Liver (tissue), 3 donors: ENCODE measurements at regions not wholly inside any gene's neighbourhood (a gene's known extent, or its start where the extent isn't known, plus 50 kb on each side); places are given as distances from the start of the nearest gene placed in this dataset.

Source experiments
- TAF1 ChIP-seq: conservative IDR thresholded peaks from 2 replicates; pipeline ENCODE4 v1.6.1; 2016; ENCODE audit warnings: antibody characterized with exemption, mild to moderate bottlenecking
- TF ChIP-seq, protein P1 (sequence below): fragments of 150-350 bp; IDR thresholded peaks from 2 replicates; pipeline ENCODE4 v1.5.1; 2017; ENCODE audit warnings: improper control_type of control experiment, low read depth, low read length; ENCODE audit not compliant: missing input control
- TF ChIP-seq, protein P2 (sequence below): IDR thresholded peaks from 2 replicates; pipeline ENCODE4 v1.6.1; 2016; ENCODE audit warnings: antibody characterized with exemption, mild to moderate bottlenecking
- donor health status: healthy.
- donor health status: healthy.

DNA sequence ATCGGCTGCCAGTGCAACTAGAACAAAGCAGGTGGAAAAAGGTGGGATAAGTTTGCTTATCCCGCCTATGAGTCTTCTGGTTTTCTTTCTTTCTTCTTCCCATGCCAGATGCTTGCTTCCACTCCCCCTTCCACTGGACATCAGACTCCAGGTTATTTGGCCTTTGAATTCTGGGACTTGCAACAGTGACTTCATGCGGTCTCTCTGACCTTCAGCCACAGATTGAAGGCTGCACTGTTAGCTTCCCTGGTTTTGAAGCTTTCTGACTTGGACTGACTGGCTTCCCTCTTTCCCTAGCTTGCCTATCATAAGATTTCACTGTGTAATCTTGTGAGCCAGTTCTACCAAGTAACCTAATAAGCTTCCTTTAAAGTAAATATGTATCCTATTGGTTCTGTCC is 878.4 kb upstream of the GJE1 start:
- TF ChIP-seq TAF1: no peak
- TF ChIP-seq, protein P1, sequence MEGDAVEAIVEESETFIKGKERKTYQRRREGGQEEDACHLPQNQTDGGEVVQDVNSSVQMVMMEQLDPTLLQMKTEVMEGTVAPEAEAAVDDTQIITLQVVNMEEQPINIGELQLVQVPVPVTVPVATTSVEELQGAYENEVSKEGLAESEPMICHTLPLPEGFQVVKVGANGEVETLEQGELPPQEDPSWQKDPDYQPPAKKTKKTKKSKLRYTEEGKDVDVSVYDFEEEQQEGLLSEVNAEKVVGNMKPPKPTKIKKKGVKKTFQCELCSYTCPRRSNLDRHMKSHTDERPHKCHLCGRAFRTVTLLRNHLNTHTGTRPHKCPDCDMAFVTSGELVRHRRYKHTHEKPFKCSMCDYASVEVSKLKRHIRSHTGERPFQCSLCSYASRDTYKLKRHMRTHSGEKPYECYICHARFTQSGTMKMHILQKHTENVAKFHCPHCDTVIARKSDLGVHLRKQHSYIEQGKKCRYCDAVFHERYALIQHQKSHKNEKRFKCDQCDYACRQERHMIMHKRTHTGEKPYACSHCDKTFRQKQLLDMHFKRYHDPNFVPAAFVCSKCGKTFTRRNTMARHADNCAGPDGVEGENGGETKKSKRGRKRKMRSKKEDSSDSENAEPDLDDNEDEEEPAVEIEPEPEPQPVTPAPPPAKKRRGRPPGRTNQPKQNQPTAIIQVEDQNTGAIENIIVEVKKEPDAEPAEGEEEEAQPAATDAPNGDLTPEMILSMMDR: no peak
- TF ChIP-seq, protein P2, sequence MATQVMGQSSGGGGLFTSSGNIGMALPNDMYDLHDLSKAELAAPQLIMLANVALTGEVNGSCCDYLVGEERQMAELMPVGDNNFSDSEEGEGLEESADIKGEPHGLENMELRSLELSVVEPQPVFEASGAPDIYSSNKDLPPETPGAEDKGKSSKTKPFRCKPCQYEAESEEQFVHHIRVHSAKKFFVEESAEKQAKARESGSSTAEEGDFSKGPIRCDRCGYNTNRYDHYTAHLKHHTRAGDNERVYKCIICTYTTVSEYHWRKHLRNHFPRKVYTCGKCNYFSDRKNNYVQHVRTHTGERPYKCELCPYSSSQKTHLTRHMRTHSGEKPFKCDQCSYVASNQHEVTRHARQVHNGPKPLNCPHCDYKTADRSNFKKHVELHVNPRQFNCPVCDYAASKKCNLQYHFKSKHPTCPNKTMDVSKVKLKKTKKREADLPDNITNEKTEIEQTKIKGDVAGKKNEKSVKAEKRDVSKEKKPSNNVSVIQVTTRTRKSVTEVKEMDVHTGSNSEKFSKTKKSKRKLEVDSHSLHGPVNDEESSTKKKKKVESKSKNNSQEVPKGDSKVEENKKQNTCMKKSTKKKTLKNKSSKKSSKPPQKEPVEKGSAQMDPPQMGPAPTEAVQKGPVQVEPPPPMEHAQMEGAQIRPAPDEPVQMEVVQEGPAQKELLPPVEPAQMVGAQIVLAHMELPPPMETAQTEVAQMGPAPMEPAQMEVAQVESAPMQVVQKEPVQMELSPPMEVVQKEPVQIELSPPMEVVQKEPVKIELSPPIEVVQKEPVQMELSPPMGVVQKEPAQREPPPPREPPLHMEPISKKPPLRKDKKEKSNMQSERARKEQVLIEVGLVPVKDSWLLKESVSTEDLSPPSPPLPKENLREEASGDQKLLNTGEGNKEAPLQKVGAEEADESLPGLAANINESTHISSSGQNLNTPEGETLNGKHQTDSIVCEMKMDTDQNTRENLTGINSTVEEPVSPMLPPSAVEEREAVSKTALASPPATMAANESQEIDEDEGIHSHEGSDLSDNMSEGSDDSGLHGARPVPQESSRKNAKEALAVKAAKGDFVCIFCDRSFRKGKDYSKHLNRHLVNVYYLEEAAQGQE: no peak
